Neural crest cell (in vitro differentiated cells): ENCODE measurements at regions not wholly inside any gene's neighbourhood (a gene's known extent, or its start where the extent isn't known, plus 50 kb on each side); places are given as distances from the start of the nearest gene placed in this dataset.

ENCODE experiments used
- DNase-seq: peaks from one replicate; pipeline ENCODE4 v3.0.0; 2021; ENCODE audit warnings: low read depth, mixed read lengths, low spot score
- H3K27ac Mint-ChIP-seq: one replicate; pipeline ENCODE4 v1.8.0; 2021; ENCODE audit warnings: mild to moderate bottlenecking, mixed read lengths; ENCODE audit not compliant: unreplicated experiment
- H3K27me3 Mint-ChIP-seq: 2 replicates; pipeline ENCODE4 v1.8.0; 2021; ENCODE audit warnings: low read depth, mild to moderate bottlenecking, mixed read lengths
- H3K36me3 Mint-ChIP-seq: 2 replicates; pipeline ENCODE4 v1.8.0; 2021; ENCODE audit warnings: low read depth, mild to moderate bottlenecking, mixed read lengths
- H3K4me1 Mint-ChIP-seq: 2 replicates; pipeline ENCODE4 v1.8.0; 2021; ENCODE audit warnings: mixed read lengths
- H3K4me3 Mint-ChIP-seq: one replicate; pipeline ENCODE4 v1.8.0; 2021; ENCODE audit warnings: mild to moderate bottlenecking, mixed read lengths
- H3K9me3 Mint-ChIP-seq: 2 replicates; pipeline ENCODE4 v1.8.0; 2021; ENCODE audit warnings: mixed read lengths
- CTCF ChIP-seq: fragments of 200-600 bp; sonication (generic); conservative IDR thresholded peaks from 2 replicates; pipeline ENCODE4 v1.5.0; 2021; ENCODE audit warnings: antibody characterized with exemption, mild to moderate bottlenecking

GRCh38 chrX:115958687-115959359 lies 211.7 kb upstream of the AGTR2 start:
- Mint-ChIP-seq H3K4me3 (no peak overlapping the region), H3K27me3 (no peaks in the 10 kb centered on the region), H3K27ac (no peak overlapping the region), H3K9me3 (peaks cover 3% of the 10 kb centered on the region), H3K4me1 (no peaks in the 10 kb centered on the region), H3K36me3 (peaks cover 10% of the 10 kb centered on the region)
- no peak for DNase-seq
- no peak for TF ChIP-seq CTCF

GRCh38 chrX:115960440-115961084 lies 210.0 kb upstream of the AGTR2 start:
- no peak for TF ChIP-seq CTCF
- Mint-ChIP-seq H3K27me3 (no peaks in the 10 kb centered on the region), H3K4me3 (no peak overlapping the region), H3K36me3 (peaks cover 17% of the 10 kb centered on the region), H3K9me3 (peaks cover 3% of the 10 kb centered on the region), H3K27ac (no peak overlapping the region), H3K4me1 (no peaks in the 10 kb centered on the region)
- DNase-seq, result no peak

GRCh38 chrX:115966920-115967319 lies 203.6 kb upstream of the AGTR2 start:
- Mint-ChIP-seq H3K9me3 (peaks cover 2% of the 10 kb centered on the region), H3K27me3 (peaks cover 24% of the 10 kb centered on the region), H3K36me3 (peaks cover 12% of the 10 kb centered on the region), H3K4me1 (peaks cover 20% of the 10 kb centered on the region), H3K4me3 (peak overlapping the region; percentile 98), H3K27ac (no peak overlapping the region)
- TF ChIP-seq CTCF, result no peak
- no peak for DNase-seq

GRCh38 chrX:115968436-115969252 lies 201.9 kb upstream of the AGTR2 start:
- Mint-ChIP-seq H3K4me1 (peaks cover 30% of the 10 kb centered on the region), H3K36me3 (peaks cover 9% of the 10 kb centered on the region), H3K9me3 (no peaks in the 10 kb centered on the region), H3K27ac (peak overlapping the region; percentile 94), H3K27me3 (peaks cover 24% of the 10 kb centered on the region), H3K4me3 (peak overlapping the region; percentile 98)
- peak; percentile 57 for DNase-seq
- peak; percentile 48 for TF ChIP-seq CTCF

GRCh38 chrX:115970718-115971117 lies 199.8 kb upstream of the AGTR2 start:
- H3K4me1 Mint-ChIP-seq, result peaks cover 30% of the 10 kb centered on the region
- TF ChIP-seq CTCF, result no peak
- DNase-seq, result no peak
- H3K36me3 Mint-ChIP-seq, result peaks cover 3% of the 10 kb centered on the region
- peaks cover 24% of the 10 kb centered on the region for H3K27me3 Mint-ChIP-seq
- H3K9me3 Mint-ChIP-seq, result no peaks in the 10 kb centered on the region
- H3K27ac Mint-ChIP-seq, result no peak overlapping the region
- peak overlapping the region; percentile 35 for H3K4me3 Mint-ChIP-seq
